CD4-positive, alpha-beta T cell (primary cell): ENCODE measurements at regions not wholly inside any gene's neighbourhood (a gene's known extent, or its start where the extent isn't known, plus 50 kb on each side); places are given as distances from the start of the nearest gene placed in this dataset.

Source experiments
- ATAC-seq: fragments of 200-7000 bp; cut with Tn5 transposase; one replicate; pipeline ENCODE4 v1.10.0; 2022; ENCODE audit warnings: mild to moderate bottlenecking; ENCODE audit not compliant: poor library complexity
- CTCF ChIA-PET: fragments of 350-600 bp; sonication (Branson Sonifier 250); formaldehyde crosslinking; loops from one replicate; lab custom pipeline; 2021; ENCODE audit warnings: antibody characterized with exemption, inconsistent platforms; lab: Charles Lee
- POLR2A ChIA-PET: fragments of 350-600 bp; sonication (Branson Sonifier 250); formaldehyde crosslinking; loops from one replicate; lab custom pipeline; 2021; ENCODE audit warnings: antibody characterized with exemption, inconsistent platforms; lab: Charles Lee
- DNase-seq, 14 experiments: peaks; one replicate each; pipeline ENCODE4 v3.0.0-alpha.2; 2013 to 2020; ENCODE audit warnings: mixed read lengths in 2 of 14
- H3K27ac ChIP-seq, 2 donors: one replicate each; pipeline versions ENCODE4 v1.5.1 to v1.7.0; 2013; ENCODE audit warnings: low read length in 2 of 2, low read depth in 1 of 2, mild to moderate bottlenecking in 1 of 2
- H3K27me3 ChIP-seq, 2 experiments: 1 replicate in 1 of 2; 2 replicates in 1 of 2; pipeline versions ENCODE4 v1.6.1 to v1.7.0; 2013; ENCODE audit warnings: low read length in 2 of 2, control low read depth in 1 of 2, mild to moderate bottlenecking in 1 of 2, moderate library complexity in 1 of 2; ENCODE audit not compliant: insufficient read depth in 2 of 2, control insufficient read depth in 1 of 2
- H3K36me3 ChIP-seq: one replicate; pipeline ENCODE4 v1.6.1; 2013; ENCODE audit warnings: low read length, control low read depth; ENCODE audit not compliant: insufficient read depth
- H3K4me1 ChIP-seq: one replicate; pipeline ENCODE4 v1.6.1; 2013; ENCODE audit warnings: low read length, control low read depth; ENCODE audit not compliant: insufficient read depth
- H3K4me3 ChIP-seq: one replicate; pipeline ENCODE4 v1.5.1; 2013; ENCODE audit warnings: mild to moderate bottlenecking, low read length, moderate library complexity
- H3K9me3 ChIP-seq, 2 experiments: 1 replicate in 1 of 2; 2 replicates in 1 of 2; pipeline versions ENCODE4 v1.6.1 to v1.7.0; 2013; ENCODE audit warnings: low read length in 2 of 2, mild to moderate bottlenecking in 2 of 2, control low read depth in 1 of 2, moderate library complexity in 1 of 2; ENCODE audit not compliant: control insufficient read depth in 1 of 2, insufficient read depth in 1 of 2
- H3K27ac Mint-ChIP-seq: one replicate; pipeline ENCODE4 v1.8.0; 2020; ENCODE audit warnings: mixed read lengths
- H3K27me3 Mint-ChIP-seq: one replicate; pipeline ENCODE4 v1.8.0; 2021; ENCODE audit warnings: mixed read lengths
- H3K36me3 Mint-ChIP-seq: one replicate; pipeline ENCODE4 v1.8.0; 2021; ENCODE audit warnings: low read depth, mixed read lengths
- H3K4me1 Mint-ChIP-seq: one replicate; pipeline ENCODE4 v1.8.0; 2021; ENCODE audit warnings: low read depth, mixed read lengths
- H3K4me3 Mint-ChIP-seq: one replicate; pipeline ENCODE4 v1.8.0; 2020; ENCODE audit warnings: mild to moderate bottlenecking, mixed read lengths
- H3K9me3 Mint-ChIP-seq: one replicate; pipeline ENCODE4 v1.8.0; 2020; ENCODE audit warnings: mixed read lengths
- intact Hi-C, 2 experiments: fragments of 100-400 bp; cut with DNase I in 1 of 2; cut with micrococcal nuclease in 1 of 2; formaldehyde crosslinking; loops; one replicate each; pipeline versions ENCODE4 v1.15.1 to v1.9.0; 2023 to 2025; cut with DNase I, micrococcal nuclease
- TF ChIP-seq, protein P1 (sequence below): fragments of 200-600 bp; IDR thresholded peaks from one replicate; pipeline ENCODE4 v1.8.0; 2022; ENCODE audit warnings: antibody characterized with exemption, mild to moderate bottlenecking

DNA sequence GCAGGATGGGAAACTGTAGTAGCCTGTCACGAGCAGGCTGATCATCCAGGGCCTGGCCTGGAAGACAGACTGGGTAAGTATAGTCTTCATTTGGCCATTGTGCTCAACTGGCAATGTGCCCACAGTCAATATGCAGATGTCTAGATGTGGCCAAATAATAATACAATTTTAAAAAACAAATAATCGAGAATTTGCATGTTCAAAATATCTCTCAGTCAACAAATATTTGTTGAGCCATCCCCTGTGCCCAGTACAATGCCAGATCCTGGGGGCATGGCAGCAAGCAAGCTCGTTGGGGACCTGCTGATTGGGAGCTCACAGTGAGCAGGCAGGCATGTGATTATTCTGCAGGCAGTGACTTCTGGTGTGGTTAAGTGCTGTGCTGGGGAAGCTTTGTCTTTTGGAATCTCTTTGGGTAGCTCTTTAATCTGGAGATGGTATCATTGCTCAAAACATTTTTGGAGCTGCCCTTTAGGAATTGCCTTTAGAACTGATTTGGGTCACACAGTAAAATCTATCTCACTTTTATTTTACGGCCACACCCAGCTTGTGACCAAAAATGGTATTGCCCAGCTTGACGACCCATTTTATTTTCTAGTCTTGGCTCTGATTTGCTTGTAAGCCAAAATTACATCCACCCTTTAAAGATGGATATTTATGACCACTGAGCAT is 92.2 kb downstream of the PLCE1 start:
- Mint-ChIP-seq H3K4me3 (no peak overlapping the region), H3K27ac (no peak overlapping the region), H3K4me1 (no peaks in the 10 kb centered on the region), H3K9me3 (no peaks in the 10 kb centered on the region), H3K36me3 (no peaks in the 10 kb centered on the region), H3K27me3 (peaks cover 5% of the 10 kb centered on the region)
- Histone ChIP-seq H3K36me3 (no peaks in the 10 kb centered on the region), H3K27ac (no peak overlapping the region), H3K4me3 (no peak overlapping the region), H3K4me1 (no peaks in the 10 kb centered on the region), H3K27me3 (peaks cover 0 to 3% of the 10 kb centered on the region in 2 experiments), H3K9me3 (no peaks in the 10 kb centered on the region)
- DNase-seq (no peak), ATAC-seq (no peak)
- TF ChIP-seq, protein P1, sequence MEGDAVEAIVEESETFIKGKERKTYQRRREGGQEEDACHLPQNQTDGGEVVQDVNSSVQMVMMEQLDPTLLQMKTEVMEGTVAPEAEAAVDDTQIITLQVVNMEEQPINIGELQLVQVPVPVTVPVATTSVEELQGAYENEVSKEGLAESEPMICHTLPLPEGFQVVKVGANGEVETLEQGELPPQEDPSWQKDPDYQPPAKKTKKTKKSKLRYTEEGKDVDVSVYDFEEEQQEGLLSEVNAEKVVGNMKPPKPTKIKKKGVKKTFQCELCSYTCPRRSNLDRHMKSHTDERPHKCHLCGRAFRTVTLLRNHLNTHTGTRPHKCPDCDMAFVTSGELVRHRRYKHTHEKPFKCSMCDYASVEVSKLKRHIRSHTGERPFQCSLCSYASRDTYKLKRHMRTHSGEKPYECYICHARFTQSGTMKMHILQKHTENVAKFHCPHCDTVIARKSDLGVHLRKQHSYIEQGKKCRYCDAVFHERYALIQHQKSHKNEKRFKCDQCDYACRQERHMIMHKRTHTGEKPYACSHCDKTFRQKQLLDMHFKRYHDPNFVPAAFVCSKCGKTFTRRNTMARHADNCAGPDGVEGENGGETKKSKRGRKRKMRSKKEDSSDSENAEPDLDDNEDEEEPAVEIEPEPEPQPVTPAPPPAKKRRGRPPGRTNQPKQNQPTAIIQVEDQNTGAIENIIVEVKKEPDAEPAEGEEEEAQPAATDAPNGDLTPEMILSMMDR = no peak
- ChIA-PET CTCF (no interaction called here), POLR2A (no interaction called here)
- intact Hi-C loops = no loop called here

- Mint-ChIP-seq H3K4me1 (no peaks in the 10 kb centered on the region), H3K27ac (no peak overlapping the region)
- ATAC-seq = no peak
Measured at GRCh38 chr10:94088926-94089381, 95.2 kb downstream of the PLCE1 start.

DNA sequence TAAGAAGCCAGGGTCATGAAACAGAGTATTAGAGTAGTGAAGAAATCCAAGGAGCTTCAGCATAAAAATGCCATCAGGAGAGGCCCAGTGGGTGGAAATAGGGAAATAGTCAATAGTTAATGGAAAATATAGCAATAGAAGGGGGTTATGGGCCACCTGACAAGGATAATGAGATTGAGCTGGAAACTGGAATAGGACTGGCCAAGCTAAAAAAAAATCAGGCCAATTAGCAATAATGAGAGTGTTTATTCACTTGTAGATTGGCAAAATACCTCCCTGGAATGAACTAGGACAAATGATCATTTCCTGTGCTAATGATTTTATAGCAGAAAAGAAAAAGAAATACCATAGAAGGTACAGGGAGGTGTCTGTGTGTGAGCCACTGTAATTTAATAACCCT is 97.9 kb downstream of the PLCE1 start:
- CTCF ChIA-PET = no interaction called here
- intact Hi-C loops = no loop called here

More at GRCh38 chr10:94088926-94089381, 95.2 kb downstream of the PLCE1 start:
- H3K9me3 ChIP-seq = no peaks in the 10 kb centered on the region
- intact Hi-C loops = no loop called here
- H3K4me3 ChIP-seq = no peak overlapping the region
- no peaks in the 10 kb centered on the region for H3K36me3 ChIP-seq
- Mint-ChIP-seq H3K9me3 (no peaks in the 10 kb centered on the region), H3K27me3 (peaks cover 10% of the 10 kb centered on the region), H3K4me3 (no peak overlapping the region), H3K36me3 (no peaks in the 10 kb centered on the region)
- H3K27ac ChIP-seq = no peak overlapping the region
- peaks cover 0 to 3% of the 10 kb centered on the region in 2 experiments for H3K27me3 ChIP-seq
- TF ChIP-seq, protein P1 = no peak
- CTCF ChIA-PET = no interaction called here
- DNase-seq = no peak
- POLR2A ChIA-PET = no interaction called here
- no peaks in the 10 kb centered on the region for H3K4me1 ChIP-seq

More for the DNA sequence above, 97.9 kb downstream of the PLCE1 start:
- TF ChIP-seq, protein P1 = no peak
- H3K36me3 Mint-ChIP-seq = no peaks in the 10 kb centered on the region
- DNase-seq = no peak
- H3K27ac Mint-ChIP-seq = no peak overlapping the region
- ATAC-seq = no peak
- H3K27me3 Mint-ChIP-seq = peaks cover 12% of the 10 kb centered on the region
- no peaks in the 10 kb centered on the region for H3K4me1 Mint-ChIP-seq
- no peak overlapping the region for H3K4me3 Mint-ChIP-seq
- POLR2A ChIA-PET = no interaction called here
- H3K9me3 ChIP-seq = no peaks in the 10 kb centered on the region
- no peak overlapping the region for H3K4me3 ChIP-seq
- no peaks in the 10 kb centered on the region for H3K9me3 Mint-ChIP-seq
- H3K27ac ChIP-seq = no peak overlapping the region
- no peaks in the 10 kb centered on the region for H3K27me3 ChIP-seq
- H3K4me1 ChIP-seq = no peaks in the 10 kb centered on the region
- H3K36me3 ChIP-seq = no peaks in the 10 kb centered on the region
